Left renal pelvis (tissue), 4 donors: ENCODE measurements at regions not wholly inside any gene's neighbourhood (a gene's known extent, or its start where the extent isn't known, plus 50 kb on each side); places are given as distances from the start of the nearest gene placed in this dataset.

Experiments
- DNase-seq, 4 donors: peaks; one replicate each; pipeline ENCODE4 v3.0.0-alpha.2; 2013; ENCODE audit warnings: low read depth in 4 of 4, low spot score in 3 of 4

GRCh38 chr18:46318356-46318755 is 214.2 kb downstream of the HAUS1 start:
- DNase-seq = no peak

DNA sequence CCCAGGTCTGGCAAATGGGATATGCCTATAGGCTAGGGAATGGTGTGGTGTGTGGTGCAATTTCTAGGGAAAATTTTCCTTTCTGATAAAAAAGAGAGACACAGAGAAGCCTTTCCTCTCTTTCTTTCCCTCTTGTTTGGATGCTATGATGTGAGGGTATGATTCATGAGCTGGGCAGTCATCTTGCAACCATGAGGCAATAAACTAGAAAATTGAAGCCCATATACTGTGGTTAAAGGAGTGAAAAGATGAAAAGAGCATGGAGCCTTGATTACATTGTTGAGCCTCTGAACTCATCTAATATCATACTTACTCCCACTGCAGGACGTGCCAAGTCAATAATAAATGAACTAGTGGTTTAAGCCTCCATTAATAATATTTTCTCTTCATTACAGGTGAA is 215.6 kb downstream of the HAUS1 start:
- DNase-seq = no peak

DNA sequence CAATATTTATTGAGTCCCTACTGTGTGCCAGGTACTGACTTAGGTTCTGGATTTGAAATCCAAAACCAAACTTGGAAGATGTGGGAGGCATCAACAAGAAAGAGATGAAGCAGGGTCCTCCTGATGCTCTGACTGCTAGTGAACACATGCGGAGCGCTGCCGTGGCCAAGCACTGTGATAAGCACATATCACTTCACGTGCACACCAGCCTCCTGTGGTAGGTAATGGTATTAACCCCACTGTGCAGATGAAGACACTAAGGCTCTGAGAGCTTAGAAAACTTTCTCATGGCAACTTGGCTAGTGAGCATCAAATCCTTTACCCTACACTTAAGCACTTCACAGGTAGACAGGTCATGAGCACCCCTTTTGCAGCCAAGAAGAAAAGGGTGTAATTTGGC is 216.1 kb downstream of the HAUS1 start:
- no peak for DNase-seq

- DNase-seq = no peak
These were observed 216.9 kb downstream of the HAUS1 start for GRCh38 chr18:46320928-46321711.

DNA sequence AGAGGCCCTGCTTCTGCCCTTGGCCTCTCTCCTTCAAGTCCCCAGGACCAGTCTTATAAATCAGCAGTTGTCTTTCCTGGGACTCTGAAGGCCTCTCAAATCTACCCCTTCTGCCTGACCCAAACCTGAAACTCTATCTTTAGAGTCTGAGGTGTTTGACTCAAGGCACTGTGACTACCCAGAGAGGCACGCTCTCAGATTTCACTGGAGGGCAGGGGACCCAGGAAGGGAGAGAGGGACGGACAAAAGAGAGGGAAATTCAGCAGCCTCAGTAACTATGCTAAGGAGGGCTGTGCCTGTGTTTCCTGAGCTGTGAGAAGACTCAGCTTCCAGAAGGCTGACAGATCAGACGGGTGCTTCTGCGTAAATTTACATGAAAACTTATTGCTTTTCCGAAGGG is 217.8 kb downstream of the HAUS1 start:
- DNase-seq = no peak

DNA sequence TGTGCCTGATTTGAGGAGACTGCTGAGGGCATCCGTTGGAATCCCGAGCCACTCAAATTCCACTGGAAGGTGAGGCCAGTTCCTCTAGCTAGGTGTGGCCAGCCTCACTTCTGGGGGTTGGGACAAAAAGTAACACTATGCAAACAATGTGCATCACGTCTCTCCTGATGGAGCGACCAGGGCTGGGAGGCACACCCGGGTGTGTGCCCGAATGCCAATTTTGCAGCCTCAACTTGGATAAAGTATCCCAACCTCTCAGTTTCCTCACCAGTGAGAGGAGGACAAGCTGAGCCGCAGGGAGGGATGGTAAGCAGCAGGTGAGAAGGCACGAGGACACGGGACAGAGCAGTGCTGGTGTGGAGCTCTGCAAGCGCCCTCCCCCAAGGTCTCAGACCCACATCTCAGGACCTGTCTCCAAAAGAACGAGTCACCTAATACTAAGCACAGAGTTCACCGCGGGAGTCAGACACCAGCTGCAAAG is 218.3 kb downstream of the HAUS1 start:
- DNase-seq = no peak

DNA sequence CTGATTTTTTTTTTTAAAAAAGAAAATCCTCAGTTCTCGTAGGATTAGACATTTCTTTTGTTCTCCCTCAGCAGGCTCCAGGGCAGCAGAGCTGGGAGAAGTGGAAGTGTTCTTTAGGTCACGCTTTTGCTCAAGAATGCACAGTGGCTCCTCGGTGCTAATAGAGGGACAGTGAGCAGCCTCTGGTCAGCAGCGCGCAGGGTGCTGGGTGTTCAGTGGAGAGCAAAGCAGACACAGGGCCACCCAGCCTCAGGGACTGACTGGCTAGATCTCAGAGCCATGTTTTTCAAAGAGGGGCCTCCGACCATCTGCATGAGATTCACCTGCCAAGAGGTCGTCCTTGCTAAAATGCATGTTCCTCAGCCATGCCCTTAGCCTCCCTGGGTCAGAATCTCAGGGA is 218.8 kb downstream of the HAUS1 start:
- DNase-seq = no peak

- DNase-seq = no peak
These were observed 220.1 kb downstream of the HAUS1 start for GRCh38 chr18:46324087-46324955.

- DNase-seq = no peak
These were observed 221.7 kb downstream of the HAUS1 start for GRCh38 chr18:46325895-46326294.

DNA sequence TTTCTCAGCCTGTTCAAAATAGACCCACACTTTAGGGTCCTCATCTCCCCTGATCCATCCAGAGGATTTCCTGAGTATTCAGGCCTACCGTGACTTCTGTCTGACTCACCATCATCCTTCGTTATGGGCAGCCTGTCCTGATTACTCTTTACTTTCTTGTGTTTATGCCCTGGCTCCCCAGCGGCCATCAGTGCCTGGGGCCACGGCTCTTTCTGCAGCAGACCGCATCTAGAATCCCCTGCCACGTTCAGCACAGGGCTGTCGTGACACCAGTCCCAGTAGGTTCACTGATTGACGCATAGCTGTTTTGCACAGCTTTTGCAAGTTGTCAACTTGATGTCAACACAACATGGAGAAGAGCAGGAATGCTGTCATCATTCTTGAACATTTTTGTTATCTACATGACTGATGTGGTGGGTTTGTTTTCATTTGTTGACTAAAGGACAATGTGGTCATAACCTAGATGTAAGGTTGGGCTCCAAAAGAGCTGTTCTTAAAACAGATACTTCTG is 225.6 kb downstream of the HAUS1 start:
- no peak for DNase-seq

- DNase-seq = no peak
These were observed 227.1 kb downstream of the HAUS1 start for GRCh38 chr18:46331316-46331715.

DNA sequence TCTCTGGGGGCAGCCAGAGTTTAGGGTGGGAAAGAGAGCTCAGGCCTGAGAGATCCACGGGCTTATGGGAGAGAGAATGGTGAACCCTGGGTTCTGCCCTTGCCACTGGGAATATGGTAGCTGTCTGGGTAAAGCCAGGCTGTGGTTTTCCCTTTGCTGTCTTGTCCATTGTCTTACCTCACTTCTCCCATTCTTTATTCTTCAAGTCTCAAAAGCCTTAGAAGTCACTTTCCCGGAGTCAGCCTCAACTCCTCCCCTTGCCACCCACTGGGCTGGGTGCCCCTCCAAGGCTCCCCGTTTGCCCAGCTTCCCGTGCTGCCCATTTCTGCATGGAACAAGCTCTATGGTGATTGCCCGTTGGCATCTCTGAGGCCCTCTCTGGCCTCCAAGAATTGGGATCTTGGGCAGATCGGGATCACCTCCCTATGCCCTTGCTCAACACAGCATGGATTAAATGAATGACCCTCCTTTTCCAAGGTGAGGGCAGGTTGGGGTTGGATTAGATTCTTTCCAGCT is 228.2 kb downstream of the HAUS1 start:
- DNase-seq = no peak

DNA sequence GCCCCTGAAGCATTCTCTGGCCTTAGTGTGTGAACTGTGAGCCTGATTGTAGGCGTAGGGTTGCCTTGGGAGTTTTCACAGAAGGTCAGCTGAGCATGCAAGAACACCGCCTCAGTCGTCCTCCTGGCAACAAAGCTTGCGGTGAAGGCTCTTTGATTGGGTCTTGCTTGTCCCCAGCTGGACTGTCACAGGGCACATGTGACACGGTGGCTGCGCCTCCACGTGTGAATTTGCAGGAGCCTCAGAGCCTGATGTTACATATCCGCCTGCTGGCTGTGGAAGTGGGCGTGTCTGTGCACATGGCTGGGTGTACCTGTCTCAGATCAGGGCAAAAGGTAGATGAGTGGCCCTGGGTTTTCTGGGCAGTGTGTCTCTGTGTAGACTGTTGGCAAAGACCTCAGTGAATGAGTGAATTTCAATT is 228.7 kb downstream of the HAUS1 start:
- DNase-seq = no peak

GRCh38 chr18:46333431-46334135 is 229.4 kb downstream of the HAUS1 start:
- DNase-seq = no peak

DNA sequence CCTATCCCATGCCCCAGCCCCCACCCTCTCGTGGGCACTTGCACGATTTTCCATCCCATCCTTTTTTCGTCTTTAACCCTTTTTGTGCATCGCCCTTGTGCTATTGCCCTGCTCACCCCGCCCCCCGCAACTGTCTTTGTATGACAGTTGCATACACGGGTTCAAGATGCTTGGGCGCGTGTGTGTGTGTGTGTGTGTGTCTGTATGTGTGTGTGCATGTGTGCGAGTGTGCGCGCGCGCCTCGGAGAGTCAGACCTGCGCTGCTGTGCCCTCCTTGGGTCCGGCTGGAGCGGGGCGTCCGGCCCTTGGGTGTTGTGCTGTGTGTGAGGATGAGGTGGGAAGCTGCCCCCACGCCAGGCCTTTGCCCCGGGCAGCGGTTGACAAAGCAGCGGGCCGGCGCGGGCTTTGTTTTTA is 230.7 kb downstream of the HAUS1 start:
- no peak for DNase-seq

- no peak for DNase-seq
These were observed 231.4 kb downstream of the HAUS1 start for GRCh38 chr18:46335534-46336101.

DNA sequence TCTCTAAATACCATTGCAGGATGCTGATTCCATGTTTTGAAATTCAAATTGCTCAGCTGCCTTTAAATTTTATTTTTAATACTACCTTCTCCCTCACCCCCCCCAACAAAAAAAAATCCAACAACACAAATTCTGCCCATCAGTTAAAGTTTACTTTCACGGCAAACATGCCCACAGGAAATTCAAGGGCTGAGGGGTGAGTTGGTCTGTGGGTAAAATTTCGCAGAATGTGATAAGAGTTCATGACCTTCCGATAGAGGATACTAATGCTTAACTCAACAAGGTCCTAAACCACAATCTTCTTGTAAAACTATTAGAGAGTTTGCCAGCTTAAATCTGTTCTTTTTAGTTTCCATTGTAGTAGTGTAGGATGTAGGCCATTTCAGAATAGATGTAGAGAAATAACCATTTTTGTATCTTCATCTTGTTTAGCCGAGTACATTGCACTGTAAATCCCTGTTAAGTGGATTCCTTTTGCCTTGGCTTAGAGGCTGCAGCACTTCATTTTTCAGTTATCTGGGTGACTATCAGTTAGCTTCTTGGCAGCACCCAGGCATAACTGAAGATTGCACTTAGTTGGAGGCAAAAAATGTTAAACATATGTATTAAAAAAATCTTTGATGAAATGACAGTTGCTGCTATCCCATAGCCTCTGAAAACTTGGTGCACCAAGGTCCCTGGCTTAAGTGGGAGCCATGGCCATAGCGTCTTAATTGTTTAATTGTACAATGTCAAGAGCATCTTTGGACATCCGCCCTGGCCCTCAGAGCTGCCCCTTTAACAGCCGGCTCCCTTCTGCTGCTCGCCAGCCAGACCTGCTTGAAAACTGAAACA is 232.3 kb downstream of the HAUS1 start:
- DNase-seq = no peak

DNA sequence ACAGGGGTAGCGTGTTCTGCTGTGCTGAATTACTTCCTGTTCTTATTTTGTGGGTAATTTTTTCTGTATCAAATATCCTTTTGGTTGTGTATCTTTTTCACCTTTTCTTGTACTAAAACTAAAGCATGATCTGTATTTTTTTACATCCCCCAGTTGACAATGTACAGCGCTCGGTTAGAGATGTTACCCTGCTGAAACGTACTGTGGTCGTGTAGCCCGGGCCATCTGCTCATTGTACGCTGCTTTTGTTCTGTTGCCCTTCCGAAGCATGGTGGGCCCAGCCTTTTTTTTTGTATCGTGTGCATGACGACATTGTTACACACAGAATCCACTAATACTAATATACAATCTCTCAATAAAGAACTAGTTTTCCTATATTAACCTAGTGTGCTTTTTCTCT is 233.1 kb downstream of the HAUS1 start:
- DNase-seq = no peak

DNA sequence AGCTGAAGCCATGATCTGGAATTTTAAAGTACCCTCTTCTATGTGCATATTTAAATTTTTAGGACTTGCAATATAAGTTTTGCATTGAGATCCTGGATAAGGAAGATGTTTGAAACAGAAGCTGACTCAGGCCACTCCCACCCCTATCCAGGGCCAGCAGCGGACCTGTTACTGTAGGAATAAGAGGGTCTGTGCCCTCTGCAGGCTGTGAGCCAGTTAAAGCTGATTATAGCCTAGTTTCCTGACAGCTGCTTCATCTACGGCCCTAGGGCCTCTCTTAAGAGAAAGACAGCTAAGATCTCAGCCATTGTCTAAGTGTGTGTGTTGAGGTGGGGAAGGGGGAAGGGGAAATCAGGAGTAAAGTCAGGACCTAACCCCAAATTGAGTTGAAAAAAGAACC is 234.0 kb downstream of the HAUS1 start:
- no peak for DNase-seq

DNA sequence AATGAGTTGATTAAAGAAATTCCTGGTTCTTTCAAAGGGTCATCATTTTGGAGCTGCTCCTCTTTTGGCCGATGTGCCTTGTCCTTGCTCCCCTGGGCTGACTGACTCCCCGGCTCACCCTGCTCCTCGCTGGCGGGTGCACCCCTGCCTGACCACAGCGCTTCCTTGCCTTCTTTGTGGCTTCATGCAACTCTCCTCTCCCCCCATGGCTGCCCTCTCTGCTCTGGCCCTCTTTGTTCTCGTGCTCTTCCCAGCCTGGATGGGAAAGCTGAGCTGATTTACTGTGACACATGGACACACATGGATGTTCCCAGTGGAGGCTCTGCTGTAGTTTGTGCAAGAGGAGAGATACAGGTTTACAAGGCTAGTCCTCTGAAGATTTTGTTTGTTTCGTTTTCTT is 234.6 kb downstream of the HAUS1 start:
- no peak for DNase-seq
